PFSK-1 (cell line): ENCODE measurements at regions not wholly inside any gene's neighbourhood (a gene's known extent, or its start where the extent isn't known, plus 50 kb on each side); places are given as distances from the start of the nearest gene placed in this dataset.

Source experiments
- FOXP2 ChIP-seq: optimal IDR thresholded peaks from 2 replicates; pipeline ENCODE3; 2011; ENCODE audit warnings: borderline replicate concordance, control low read depth, inconsistent platforms; ENCODE audit not compliant: insufficient read depth; ENCODE audit errors: extremely low read length, extremely low read depth
- POLR2AphosphoS5 ChIP-seq: IDR thresholded peaks from 2 replicates; pipeline ENCODE4 v1.6.1; 2012; ENCODE audit warnings: low read depth, mild to moderate bottlenecking, control low read depth, low read length, moderate library complexity
- REST ChIP-seq, 2 experiments: IDR thresholded peaks; 2 replicates each; pipeline versions ENCODE4 v1.6.1 to v1.8.0; 2011 to 2012; ENCODE audit warnings: low read depth in 2 of 2, low read length in 2 of 2, control low read depth in 1 of 2, inconsistent platforms in 1 of 2, mild to moderate bottlenecking in 1 of 2, moderate library complexity in 1 of 2; ENCODE audit not compliant: insufficient read depth in 1 of 2
- SIN3A ChIP-seq: IDR thresholded peaks from 2 replicates; pipeline ENCODE4 v1.6.1; 2012; ENCODE audit warnings: mild to moderate bottlenecking, low read length, moderate library complexity, borderline replicate concordance; ENCODE audit not compliant: insufficient read depth
- TAF1 ChIP-seq: IDR thresholded peaks from 2 replicates; pipeline ENCODE4 v1.6.1; 2012; ENCODE audit warnings: low read length, control low read depth, borderline replicate concordance; ENCODE audit not compliant: insufficient read depth

DNA sequence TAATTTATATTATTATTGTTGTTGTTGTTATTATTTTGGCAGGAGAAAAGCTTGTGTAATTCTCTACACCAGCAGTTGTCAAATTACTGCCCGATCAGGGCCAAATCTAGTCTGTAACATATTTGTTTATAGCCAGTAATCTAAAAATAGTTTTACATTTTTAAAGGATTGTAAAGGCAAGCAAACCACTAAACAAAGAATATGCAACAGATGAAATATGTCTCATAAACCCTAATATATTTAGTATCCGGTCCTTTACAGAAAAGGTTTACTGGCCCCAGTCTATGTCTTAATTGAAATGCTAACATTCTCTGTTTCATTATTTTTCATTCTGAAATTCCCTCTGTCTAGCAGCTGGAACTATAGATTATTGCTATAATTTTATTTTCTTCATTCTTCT is 709.5 kb downstream of the KCNJ2 start:
- no peak for TF ChIP-seq POLR2AphosphoS5
- TF ChIP-seq SIN3A = no peak
- TF ChIP-seq FOXP2 = no peak
- no peak for TF ChIP-seq REST (IDR thresholded peaks at IDR 0.05; ENCODE audit: insufficient read depth in 1 of 2, low read depth in 2 of 2, low read length in 2 of 2)
- TF ChIP-seq TAF1 = no peak

DNA sequence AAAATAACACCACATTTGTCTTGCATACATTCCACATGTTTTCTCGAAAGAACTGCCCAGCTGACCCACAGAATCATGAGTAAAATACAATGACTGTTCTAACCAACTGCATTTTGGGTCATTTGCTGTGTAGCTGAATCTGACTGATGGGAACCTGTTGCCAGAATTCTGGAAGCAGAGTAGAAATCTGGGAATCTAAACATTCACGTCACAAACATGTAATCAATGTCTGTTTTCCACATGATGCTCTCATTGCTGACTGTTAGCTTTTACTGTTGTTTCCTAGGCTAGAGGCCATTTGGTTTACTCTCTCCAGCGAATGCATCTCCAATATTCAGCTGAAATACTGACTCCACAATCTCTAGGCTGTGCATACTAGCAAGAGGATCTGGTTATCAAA is 710.1 kb downstream of the KCNJ2 start:
- TF ChIP-seq SIN3A (no peak), FOXP2 (no peak), POLR2AphosphoS5 (no peak)

- no peak for TF ChIP-seq POLR2AphosphoS5
- TF ChIP-seq SIN3A = no peak
- TF ChIP-seq REST (IDR thresholded peaks at IDR 0.05; ENCODE audit: insufficient read depth in 1 of 2, low read depth in 2 of 2, low read length in 2 of 2) = no peak
- no peak for TF ChIP-seq FOXP2
- no peak for TF ChIP-seq TAF1
Measured at GRCh38 chr17:70881093-70881492, 711.8 kb downstream of the KCNJ2 start.

DNA sequence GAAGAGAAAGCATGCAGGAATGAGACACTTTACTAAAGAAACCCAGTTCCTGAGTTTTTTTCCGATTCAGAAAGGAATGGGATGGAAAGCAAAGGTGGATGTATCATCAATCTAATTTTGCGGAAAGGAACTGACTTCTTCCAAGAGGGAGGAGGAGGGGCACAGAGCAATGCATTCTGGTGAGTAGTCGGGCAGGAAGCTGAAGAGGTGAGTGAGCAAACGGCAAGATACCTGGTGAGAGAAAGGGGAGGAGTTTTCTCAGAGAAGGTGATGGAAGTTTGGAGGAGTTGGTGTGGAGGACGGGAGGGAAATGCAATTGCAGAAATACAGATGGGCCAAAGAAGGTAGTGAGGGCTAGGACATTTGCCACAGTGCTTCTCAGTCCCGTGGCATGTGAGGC is 713.2 kb downstream of the KCNJ2 start:
- TF ChIP-seq FOXP2 = no peak
- no peak for TF ChIP-seq REST (IDR thresholded peaks at IDR 0.05; ENCODE audit: insufficient read depth in 1 of 2, low read depth in 2 of 2, low read length in 2 of 2)
- TF ChIP-seq SIN3A = no peak
- TF ChIP-seq TAF1 = no peak
- no peak for TF ChIP-seq POLR2AphosphoS5

DNA sequence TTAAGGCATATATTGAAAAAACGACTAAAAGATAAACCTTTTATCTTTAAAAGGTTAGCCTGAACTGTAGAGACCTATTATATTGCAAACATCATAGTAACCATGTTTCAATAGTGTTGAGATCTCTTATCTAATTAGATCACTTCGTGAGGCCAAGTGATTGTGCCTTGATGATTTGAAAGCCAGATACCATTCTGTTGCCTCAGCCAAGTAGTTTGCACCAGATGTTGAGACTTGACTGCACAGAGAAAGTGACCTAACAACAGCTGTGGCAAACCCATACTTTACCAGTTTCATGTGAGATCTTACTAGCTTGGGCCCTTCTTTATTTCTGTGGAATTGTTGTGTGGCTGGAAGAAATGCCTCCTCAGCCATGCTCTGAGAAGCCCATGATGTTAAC is 717.3 kb downstream of the KCNJ2 start:
- TF ChIP-seq FOXP2 (no peak), SIN3A (no peak), TAF1 (no peak), REST (IDR thresholded peaks at IDR 0.05; ENCODE audit: insufficient read depth in 1 of 2, low read depth in 2 of 2, low read length in 2 of 2) (no peak), POLR2AphosphoS5 (no peak)

DNA sequence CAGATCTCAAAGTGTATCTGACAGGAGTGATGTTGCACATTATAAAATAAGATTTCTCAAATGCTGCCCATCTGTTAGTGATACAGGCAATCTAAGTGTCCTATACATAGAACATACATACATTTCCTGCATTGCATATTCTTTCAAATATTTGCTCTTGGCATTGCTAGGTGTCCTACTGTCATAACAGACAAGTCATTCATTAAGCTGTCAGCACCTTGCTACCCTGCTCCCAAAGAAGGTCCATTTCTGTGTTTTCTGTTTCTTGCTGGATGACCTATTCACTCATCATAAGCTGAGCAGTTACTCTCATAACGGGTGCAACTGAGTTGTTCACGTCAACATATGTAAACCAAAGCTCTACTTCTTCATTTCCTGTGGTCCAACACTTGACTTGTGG is 719.0 kb downstream of the KCNJ2 start:
- TF ChIP-seq FOXP2 = no peak
- TF ChIP-seq POLR2AphosphoS5 = no peak
- no peak for TF ChIP-seq TAF1
- TF ChIP-seq SIN3A = no peak
- no peak for TF ChIP-seq REST (IDR thresholded peaks at IDR 0.05; ENCODE audit: insufficient read depth in 1 of 2, low read depth in 2 of 2, low read length in 2 of 2)
